BE2C (cell line): ENCODE measurements at regions not wholly inside any gene's neighbourhood (a gene's known extent, or its start where the extent isn't known, plus 50 kb on each side); places are given as distances from the start of the nearest gene placed in this dataset.

Source experiments
- DNase-seq: peaks from one replicate; pipeline ENCODE4 v3.0.0-alpha.2; 2020
- H3K27me3 ChIP-seq: fragments of 250-450 bp; sonication (Bioruptor Pico); 2 replicates; pipeline ENCODE4 v1.5.1; 2020; ENCODE audit warnings: mild to moderate bottlenecking
- H3K36me3 ChIP-seq: fragments of 250-450 bp; sonication (Bioruptor Pico); 2 replicates; pipeline ENCODE4 v1.5.1; 2020; ENCODE audit warnings: mild to moderate bottlenecking
- H3K4me1 ChIP-seq: fragments of 250-450 bp; sonication (Bioruptor Pico); 2 replicates; pipeline ENCODE4 v1.5.1; 2020
- H3K4me3 ChIP-seq: 2 replicates; pipeline ENCODE4 v1.5.1; 2011; ENCODE audit warnings: low read depth, low read length
- H3K9me3 ChIP-seq: fragments of 250-450 bp; sonication (Bioruptor Pico); 2 replicates; pipeline ENCODE4 v1.5.1; 2020
- TF ChIP-seq, protein P1 (sequence below): IDR thresholded peaks from 2 replicates; pipeline ENCODE4 v1.5.1; 2012; ENCODE audit warnings: mild to moderate bottlenecking, low read depth, low read length

DNA sequence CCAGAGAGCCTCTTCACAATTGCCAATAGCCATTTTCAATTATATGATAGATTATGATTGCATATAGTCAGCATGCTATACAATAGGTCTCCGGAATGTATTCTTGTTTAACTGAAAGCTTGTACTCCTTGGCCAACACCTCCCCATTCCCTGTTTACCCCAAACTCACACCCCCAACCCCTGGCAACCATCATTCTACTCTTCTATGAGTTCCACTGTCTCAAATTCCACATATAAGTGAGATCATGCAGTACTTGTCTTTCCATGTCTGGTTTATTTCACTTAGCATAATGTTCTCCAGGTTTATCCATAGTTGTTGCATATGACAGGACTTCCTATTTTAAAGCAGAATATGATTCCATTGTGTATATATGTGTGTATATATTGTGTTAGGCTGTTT lies 110.7 kb upstream of the STC2 start:
- H3K4me1 ChIP-seq: no peaks in the 10 kb centered on the region
- TF ChIP-seq, protein P1, sequence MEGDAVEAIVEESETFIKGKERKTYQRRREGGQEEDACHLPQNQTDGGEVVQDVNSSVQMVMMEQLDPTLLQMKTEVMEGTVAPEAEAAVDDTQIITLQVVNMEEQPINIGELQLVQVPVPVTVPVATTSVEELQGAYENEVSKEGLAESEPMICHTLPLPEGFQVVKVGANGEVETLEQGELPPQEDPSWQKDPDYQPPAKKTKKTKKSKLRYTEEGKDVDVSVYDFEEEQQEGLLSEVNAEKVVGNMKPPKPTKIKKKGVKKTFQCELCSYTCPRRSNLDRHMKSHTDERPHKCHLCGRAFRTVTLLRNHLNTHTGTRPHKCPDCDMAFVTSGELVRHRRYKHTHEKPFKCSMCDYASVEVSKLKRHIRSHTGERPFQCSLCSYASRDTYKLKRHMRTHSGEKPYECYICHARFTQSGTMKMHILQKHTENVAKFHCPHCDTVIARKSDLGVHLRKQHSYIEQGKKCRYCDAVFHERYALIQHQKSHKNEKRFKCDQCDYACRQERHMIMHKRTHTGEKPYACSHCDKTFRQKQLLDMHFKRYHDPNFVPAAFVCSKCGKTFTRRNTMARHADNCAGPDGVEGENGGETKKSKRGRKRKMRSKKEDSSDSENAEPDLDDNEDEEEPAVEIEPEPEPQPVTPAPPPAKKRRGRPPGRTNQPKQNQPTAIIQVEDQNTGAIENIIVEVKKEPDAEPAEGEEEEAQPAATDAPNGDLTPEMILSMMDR: no peak

DNA sequence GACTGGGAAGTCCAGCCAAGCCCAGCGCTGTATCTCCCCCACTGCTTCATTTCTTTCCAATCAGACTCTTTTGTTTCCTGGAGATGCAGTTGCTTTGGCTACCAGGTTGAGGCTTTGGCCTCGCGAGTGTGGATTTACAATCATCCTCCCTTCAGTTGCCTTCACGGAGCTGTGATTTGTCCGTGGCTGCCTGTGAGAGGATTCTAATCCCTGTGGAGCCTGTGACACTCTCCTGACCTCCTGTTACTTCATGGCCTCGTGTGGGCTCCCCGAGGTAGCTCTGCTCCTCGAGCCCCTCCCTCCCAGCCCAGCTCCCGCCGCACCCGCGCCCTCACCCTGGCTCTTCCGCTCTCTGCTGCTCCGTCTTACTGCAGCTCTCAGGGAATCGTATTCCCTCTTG lies 107.2 kb upstream of the STC2 start:
- TF ChIP-seq, protein P1: no peak
- no peak for DNase-seq
- H3K27me3 ChIP-seq: peaks cover 22% of the 10 kb centered on the region
- H3K9me3 ChIP-seq: no peaks in the 10 kb centered on the region
- no peak overlapping the region for H3K4me3 ChIP-seq
- H3K36me3 ChIP-seq: no peaks in the 10 kb centered on the region
- no peaks in the 10 kb centered on the region for H3K4me1 ChIP-seq

More for the DNA sequence above, 110.7 kb upstream of the STC2 start:
- DNase-seq: no peak
- H3K36me3 ChIP-seq: no peaks in the 10 kb centered on the region
- H3K27me3 ChIP-seq: peaks cover 37% of the 10 kb centered on the region
- H3K9me3 ChIP-seq: no peaks in the 10 kb centered on the region
- no peak overlapping the region for H3K4me3 ChIP-seq

GRCh38 chr5:173434270-173434669 lies 106.1 kb upstream of the STC2 start:
- Histone ChIP-seq H3K4me3 (no peak overlapping the region), H3K9me3 (no peaks in the 10 kb centered on the region), H3K27me3 (peaks cover 16% of the 10 kb centered on the region), H3K4me1 (no peaks in the 10 kb centered on the region), H3K36me3 (no peaks in the 10 kb centered on the region)
- no peak for DNase-seq
- TF ChIP-seq, protein P1: no peak

GRCh38 chr5:173430394-173430793 lies 102.2 kb upstream of the STC2 start:
- Histone ChIP-seq H3K4me3 (no peak overlapping the region), H3K27me3 (peaks cover 6% of the 10 kb centered on the region; the same call in 1 of the 2 replicates), H3K36me3 (no peaks in the 10 kb centered on the region), H3K4me1 (no peaks in the 10 kb centered on the region), H3K9me3 (no peaks in the 10 kb centered on the region)
- TF ChIP-seq, protein P1: no peak
- DNase-seq: no peak

DNA sequence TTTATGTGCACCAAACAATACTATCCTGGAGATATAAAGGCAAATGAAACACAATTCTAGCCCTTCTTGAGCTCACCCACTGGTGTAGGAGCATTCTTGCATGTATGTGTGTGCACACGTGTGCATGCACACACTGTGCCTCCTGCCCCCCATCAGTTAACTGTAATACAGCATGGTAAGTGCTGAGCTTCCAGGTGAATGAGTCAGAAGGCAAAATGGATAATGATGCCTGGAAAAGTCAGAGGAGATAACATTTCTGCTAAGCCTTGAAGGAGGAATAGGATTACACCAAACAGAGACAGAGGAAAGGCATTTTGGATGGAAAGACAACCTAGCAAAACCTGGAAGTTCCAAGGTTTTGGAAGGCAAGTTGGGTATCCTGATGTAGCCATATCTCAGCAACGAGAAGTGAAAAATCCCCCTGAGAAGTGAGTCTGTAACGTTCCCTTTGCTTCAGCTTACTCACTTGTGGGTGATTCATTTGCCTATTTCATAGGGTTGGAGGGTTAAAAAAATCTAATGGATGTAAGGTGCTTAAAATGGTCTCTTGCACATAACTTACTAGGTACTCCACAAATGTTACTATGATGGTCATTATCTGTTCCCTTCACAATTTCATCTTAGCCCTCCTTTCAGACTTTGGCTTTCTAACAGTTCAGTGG lies 101.4 kb upstream of the STC2 start:
- H3K4me1 ChIP-seq: no peaks in the 10 kb centered on the region
- H3K27me3 ChIP-seq: peaks cover 6% of the 10 kb centered on the region; the same call in 1 of the 2 replicates
- H3K9me3 ChIP-seq: no peaks in the 10 kb centered on the region

More for the DNA sequence above, 101.4 kb upstream of the STC2 start:
- TF ChIP-seq, protein P1: no peak
- Histone ChIP-seq H3K4me3 (no peak overlapping the region), H3K36me3 (no peaks in the 10 kb centered on the region)
- no peak for DNase-seq
